ENCODE measurements at regions not wholly inside any gene's neighbourhood (a gene's known extent, or its start where the extent isn't known, plus 50 kb on each side); places are given as distances from the start of the nearest gene placed in this dataset.

GRCh38 chr9:99445920-99446319, 223.8 kb downstream of the SEC61B start:
- no peak for TF ChIP-seq PHF20 (CRISPR knock-in tag; IDR thresholded peaks at IDR 0.05)
- TF ChIP-seq ZNF670 (CRISPR knock-in tag; IDR thresholded peaks at IDR 0.05; ENCODE audit: borderline replicate concordance) = no peak
- TF ChIP-seq, protein P1, sequence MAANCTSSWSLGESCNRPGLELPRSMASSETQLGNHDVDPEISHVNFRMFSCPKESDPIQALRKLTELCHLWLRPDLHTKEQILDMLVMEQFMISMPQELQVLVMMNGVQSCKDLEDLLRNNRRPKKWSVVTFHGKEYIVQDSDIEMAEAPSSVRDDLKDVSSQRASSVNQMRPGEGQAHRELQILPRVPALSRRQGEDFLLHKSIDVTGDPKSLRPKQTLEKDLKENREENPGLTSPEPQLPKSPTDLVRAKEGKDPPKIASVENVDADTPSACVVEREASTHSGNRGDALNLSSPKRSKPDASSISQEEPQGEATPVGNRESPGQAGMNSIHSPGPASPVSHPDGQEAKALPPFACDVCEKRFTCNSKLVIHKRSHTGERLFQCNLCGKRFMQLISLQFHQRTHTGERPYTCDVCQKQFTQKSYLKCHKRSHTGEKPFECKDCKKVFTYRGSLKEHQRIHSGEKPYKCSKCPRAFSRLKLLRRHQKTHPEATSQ (CRISPR knock-in tag; IDR thresholded peaks at IDR 0.05; ENCODE audit: borderline replicate concordance) = no peak
- TF ChIP-seq, protein P2, sequence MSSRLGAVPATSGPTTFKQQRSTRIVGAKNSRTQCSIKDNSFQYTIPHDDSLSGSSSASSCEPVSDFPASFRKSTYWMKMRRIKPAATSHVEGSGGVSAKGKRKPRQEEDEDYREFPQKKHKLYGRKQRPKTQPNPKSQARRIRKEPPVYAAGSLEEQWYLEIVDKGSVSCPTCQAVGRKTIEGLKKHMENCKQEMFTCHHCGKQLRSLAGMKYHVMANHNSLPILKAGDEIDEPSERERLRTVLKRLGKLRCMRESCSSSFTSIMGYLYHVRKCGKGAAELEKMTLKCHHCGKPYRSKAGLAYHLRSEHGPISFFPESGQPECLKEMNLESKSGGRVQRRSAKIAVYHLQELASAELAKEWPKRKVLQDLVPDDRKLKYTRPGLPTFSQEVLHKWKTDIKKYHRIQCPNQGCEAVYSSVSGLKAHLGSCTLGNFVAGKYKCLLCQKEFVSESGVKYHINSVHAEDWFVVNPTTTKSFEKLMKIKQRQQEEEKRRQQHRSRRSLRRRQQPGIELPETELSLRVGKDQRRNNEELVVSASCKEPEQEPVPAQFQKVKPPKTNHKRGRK (CRISPR knock-in tag; IDR thresholded peaks at IDR 0.05) = no peak
- no peak for TF ChIP-seq HIVEP1 (CRISPR knock-in tag; IDR thresholded peaks at IDR 0.05)
- no peak for TF ChIP-seq ZNF839 (CRISPR knock-in tag; IDR thresholded peaks at IDR 0.05; ENCODE audit: borderline replicate concordance)
- TF ChIP-seq ZFP1 (CRISPR knock-in tag; IDR thresholded peaks at IDR 0.05) = no peak
- TF ChIP-seq FOXK1 (CRISPR knock-in tag; IDR thresholded peaks at IDR 0.05; ENCODE audit: borderline replicate concordance, low read depth) = no peak
- TF ChIP-seq RBM22 (optimal IDR thresholded peaks at IDR 0.05; ENCODE audit: low read length) = no peak
- TF ChIP-seq ZNF205 (CRISPR knock-in tag; IDR thresholded peaks at IDR 0.05) = no peak
